ENCODE measurements at regions not wholly inside any gene's neighbourhood (a gene's known extent, or its start where the extent isn't known, plus 50 kb on each side); places are given as distances from the start of the nearest gene placed in this dataset.

- no peak for DNase-seq (ENCODE audit: low read depth)
- no peak overlapping the region for H3K4me3 ChIP-seq (ENCODE audit: low read length)
- TF ChIP-seq, protein P1, sequence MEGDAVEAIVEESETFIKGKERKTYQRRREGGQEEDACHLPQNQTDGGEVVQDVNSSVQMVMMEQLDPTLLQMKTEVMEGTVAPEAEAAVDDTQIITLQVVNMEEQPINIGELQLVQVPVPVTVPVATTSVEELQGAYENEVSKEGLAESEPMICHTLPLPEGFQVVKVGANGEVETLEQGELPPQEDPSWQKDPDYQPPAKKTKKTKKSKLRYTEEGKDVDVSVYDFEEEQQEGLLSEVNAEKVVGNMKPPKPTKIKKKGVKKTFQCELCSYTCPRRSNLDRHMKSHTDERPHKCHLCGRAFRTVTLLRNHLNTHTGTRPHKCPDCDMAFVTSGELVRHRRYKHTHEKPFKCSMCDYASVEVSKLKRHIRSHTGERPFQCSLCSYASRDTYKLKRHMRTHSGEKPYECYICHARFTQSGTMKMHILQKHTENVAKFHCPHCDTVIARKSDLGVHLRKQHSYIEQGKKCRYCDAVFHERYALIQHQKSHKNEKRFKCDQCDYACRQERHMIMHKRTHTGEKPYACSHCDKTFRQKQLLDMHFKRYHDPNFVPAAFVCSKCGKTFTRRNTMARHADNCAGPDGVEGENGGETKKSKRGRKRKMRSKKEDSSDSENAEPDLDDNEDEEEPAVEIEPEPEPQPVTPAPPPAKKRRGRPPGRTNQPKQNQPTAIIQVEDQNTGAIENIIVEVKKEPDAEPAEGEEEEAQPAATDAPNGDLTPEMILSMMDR (conservative IDR thresholded peaks at IDR 0.05; ENCODE audit: low read length): no peak
Measured at GRCh38 chr14:82872494-82872893, 1338.8 kb upstream of the SEL1L start.

DNA sequence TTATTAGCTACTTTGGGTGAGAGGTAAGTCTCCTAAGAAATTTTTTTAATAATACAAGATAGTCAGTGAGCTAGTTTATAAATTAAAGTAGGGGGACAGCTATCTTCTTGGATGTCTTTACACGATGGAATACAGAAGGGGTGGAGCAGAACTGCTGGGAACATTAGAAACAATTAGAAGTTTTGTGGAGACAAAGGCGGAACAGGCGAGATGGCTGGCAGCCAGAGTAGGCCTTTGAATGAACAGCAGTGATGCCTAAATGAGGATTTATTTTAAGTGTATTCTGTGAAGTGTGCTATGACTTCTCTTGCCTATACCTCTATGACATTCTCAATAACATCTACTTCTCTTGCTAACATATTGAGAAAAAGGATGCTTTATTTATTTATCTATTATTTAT is 1345.3 kb upstream of the SEL1L start:
- no peak for DNase-seq (ENCODE audit: low read depth)
- no peak overlapping the region for H3K4me3 ChIP-seq (ENCODE audit: low read length)
- TF ChIP-seq, protein P1 (conservative IDR thresholded peaks at IDR 0.05; ENCODE audit: low read length): no peak

- DNase-seq (ENCODE audit: low read depth): no peak
- TF ChIP-seq, protein P1 (conservative IDR thresholded peaks at IDR 0.05; ENCODE audit: low read length): no peak
- no peak overlapping the region for H3K4me3 ChIP-seq (ENCODE audit: low read length)
Measured at GRCh38 chr14:82879949-82880535, 1346.4 kb upstream of the SEL1L start.

- no peak overlapping the region for H3K4me3 ChIP-seq (ENCODE audit: low read length)
- no peak for DNase-seq (ENCODE audit: low read depth)
- TF ChIP-seq, protein P1 (conservative IDR thresholded peaks at IDR 0.05; ENCODE audit: low read length): no peak
Measured at GRCh38 chr14:82886670-82887069, 1353.0 kb upstream of the SEL1L start.

DNA sequence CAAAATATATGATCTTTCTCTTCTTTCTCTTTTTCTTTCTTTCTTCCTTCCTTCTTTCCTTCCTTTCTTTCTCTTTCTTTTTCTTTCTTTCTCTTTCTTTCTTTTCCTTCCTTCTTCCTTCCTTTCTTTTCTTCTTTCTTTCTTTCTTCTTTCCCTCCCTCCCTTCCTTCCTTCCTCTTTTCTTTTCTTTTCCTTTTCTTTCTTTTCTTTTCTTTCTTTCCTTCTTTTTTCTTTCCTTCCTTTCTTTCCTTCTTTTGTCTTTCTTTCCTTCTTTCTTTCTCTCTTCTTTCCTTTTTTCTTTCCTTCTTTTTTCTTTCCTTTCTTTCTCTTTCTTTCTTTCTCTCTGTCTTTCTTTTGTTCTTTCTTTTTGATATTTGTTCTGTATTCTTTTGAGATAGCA is 1356.0 kb upstream of the SEL1L start:
- TF ChIP-seq, protein P1 (conservative IDR thresholded peaks at IDR 0.05; ENCODE audit: low read length): no peak
- no peak for DNase-seq (ENCODE audit: low read depth)
- H3K4me3 ChIP-seq (ENCODE audit: low read length): no peak overlapping the region

GRCh38 chr14:82896476-82896875 is 1362.8 kb upstream of the SEL1L start:
- no peak for DNase-seq (ENCODE audit: low read depth)
- H3K4me3 ChIP-seq (ENCODE audit: low read length): no peak overlapping the region
- TF ChIP-seq, protein P1 (conservative IDR thresholded peaks at IDR 0.05; ENCODE audit: low read length): no peak

GRCh38 chr14:82897469-82898308 is 1364.0 kb upstream of the SEL1L start:
- no peak overlapping the region for H3K4me3 ChIP-seq (ENCODE audit: low read length)
- TF ChIP-seq, protein P1 (conservative IDR thresholded peaks at IDR 0.05; ENCODE audit: low read length): no peak
- DNase-seq (ENCODE audit: low read depth): no peak
